IMR-90 (cell line): ENCODE measurements at regions not wholly inside any gene's neighbourhood (a gene's known extent, or its start where the extent isn't known, plus 50 kb on each side); places are given as distances from the start of the nearest gene placed in this dataset.

Source experiments
- ATAC-seq: fragments of 200-7000 bp; cut with Tn5 transposase; 2 replicates; pipeline ENCODE4 v1.9.1; 2020; ENCODE audit warnings: low read depth, mild to moderate bottlenecking, moderate library complexity
- BruUV-seq: library from RNA; stranded (reverse); fragments of 400-500 nt; replicated peaks from 2 replicates; lab custom pipeline; 2021; lab: Mats Ljungman, UMichigan
- CTCF ChIA-PET: fragments of 300-600 bp; formaldehyde crosslinking; extraction: SDS; loops from one replicate; lab custom pipeline; 2021; ENCODE audit warnings: antibody characterized with exemption; lab: Yijun Ruan, JAX
- POLR2A ChIA-PET: fragments of 300-600 bp; sonication (Branson Sonifier 250); formaldehyde crosslinking; loops from one replicate; lab custom pipeline; 2022; ENCODE audit warnings: antibody characterized with exemption; ENCODE audit not compliant: unreplicated experiment; lab: Charles Lee
- DNase-seq: peaks from one replicate; pipeline ENCODE4 v3.0.0; 2013
- H2AFZ ChIP-seq: replicated peaks from 2 replicates; pipeline ENCODE3; 2013; ENCODE audit warnings: low read length, mild to moderate bottlenecking; ENCODE audit not compliant: poor library complexity
- H2AK5ac ChIP-seq: 2 replicates; pipeline ENCODE4 v1.6.1; 2013; ENCODE audit warnings: low read depth, low read length, inconsistent platforms
- H2AK9ac ChIP-seq: replicated peaks from 2 replicates; pipeline ENCODE3; 2013; ENCODE audit warnings: mild to moderate bottlenecking, low read depth, low read length, moderate library complexity; ENCODE audit not compliant: poor library complexity
- H2BK120ac ChIP-seq: 2 replicates; pipeline ENCODE4 v1.6.1; 2013; ENCODE audit warnings: low read depth, low read length, inconsistent platforms
- H2BK15ac ChIP-seq: 3 replicates; pipeline ENCODE4 v1.6.1; 2013; ENCODE audit warnings: low read depth, low read length, inconsistent platforms
- H2BK20ac ChIP-seq: 2 replicates; pipeline ENCODE4 v1.6.1; 2013; ENCODE audit warnings: low read depth, mild to moderate bottlenecking, inconsistent platforms, low read length, moderate library complexity
- H2BK5ac ChIP-seq: 2 replicates; pipeline ENCODE4 v1.6.1; 2013; ENCODE audit warnings: mild to moderate bottlenecking, low read depth, low read length, inconsistent platforms; ENCODE audit not compliant: poor library complexity, severe bottlenecking
- H3K14ac ChIP-seq: replicated peaks from 2 replicates; pipeline ENCODE4 v1.6.1; 2013; ENCODE audit warnings: low read depth, low read length, inconsistent platforms
- H3K18ac ChIP-seq: 2 replicates; pipeline ENCODE4 v1.6.1; 2013; ENCODE audit warnings: low read depth, low read length, control low read depth
- H3K23ac ChIP-seq: 2 replicates; pipeline ENCODE4 v1.6.1; 2013; ENCODE audit warnings: low read depth, low read length, inconsistent platforms
- H3K27ac ChIP-seq: 2 replicates; pipeline ENCODE4 v1.5.1; 2013; ENCODE audit warnings: mild to moderate bottlenecking, control low read depth, low read length; ENCODE audit not compliant: insufficient read depth
- H3K27me3 ChIP-seq: 2 replicates; pipeline ENCODE4 v1.6.1; 2013; ENCODE audit warnings: low read length; ENCODE audit not compliant: control insufficient read depth, insufficient read depth
- H3K36me3 ChIP-seq: 2 replicates; pipeline ENCODE4 v1.6.1; 2013; ENCODE audit warnings: low read length, mixed read lengths; ENCODE audit not compliant: control insufficient read depth, insufficient read depth
- H3K4ac ChIP-seq: 2 replicates; pipeline ENCODE4 v1.6.1; 2013; ENCODE audit warnings: low read depth, low read length, inconsistent platforms
- H3K4me1 ChIP-seq: 2 replicates; pipeline ENCODE4 v1.6.1; 2013; ENCODE audit warnings: low read length, mixed read lengths; ENCODE audit not compliant: control insufficient read depth, insufficient read depth
- H3K4me2 ChIP-seq: 2 replicates; pipeline ENCODE4 v1.6.1; 2013; ENCODE audit warnings: low read depth, mild to moderate bottlenecking, control low read depth, low read length, moderate library complexity
- H3K4me3 ChIP-seq: 2 replicates; pipeline ENCODE4 v1.5.1; 2013; ENCODE audit warnings: low read depth, mild to moderate bottlenecking, control low read depth, low read length, moderate library complexity; ENCODE audit not compliant: insufficient read depth
- H3K56ac ChIP-seq: 2 replicates; pipeline ENCODE4 v1.6.1; 2013; ENCODE audit warnings: low read length, inconsistent platforms; ENCODE audit not compliant: insufficient read depth; ENCODE audit errors: extremely low read depth
- H3K79me1 ChIP-seq, 2 experiments: 2 replicates each; pipeline ENCODE4 v1.6.1; 2013; ENCODE audit warnings: low read length in 2 of 2, inconsistent platforms in 1 of 2, low read depth in 1 of 2
- H3K9ac ChIP-seq: 2 replicates; pipeline ENCODE4 v1.6.1; 2013; ENCODE audit warnings: low read depth, low read length, control low read depth
- H3K9me1 ChIP-seq: 2 replicates; pipeline ENCODE4 v1.6.1; 2013; ENCODE audit warnings: low read length, inconsistent platforms; ENCODE audit not compliant: insufficient read depth
- H3K9me3 ChIP-seq: 2 replicates; pipeline ENCODE4 v1.6.1; 2013; ENCODE audit warnings: low read length; ENCODE audit not compliant: control insufficient read depth, insufficient read depth
- H4K20me1 ChIP-seq: 2 replicates; pipeline ENCODE4 v1.6.1; 2013; ENCODE audit warnings: low read length, inconsistent platforms; ENCODE audit not compliant: insufficient read depth
- H4K5ac ChIP-seq: 2 replicates; pipeline ENCODE4 v1.6.1; 2013; ENCODE audit warnings: mild to moderate bottlenecking, low read depth, low read length, control low read depth
- H4K8ac ChIP-seq, 2 experiments: 2 replicates each; pipeline ENCODE4 v1.6.1; 2013; ENCODE audit warnings: low read depth in 2 of 2, low read length in 2 of 2, control low read depth in 1 of 2, inconsistent platforms in 1 of 2
- H4K91ac ChIP-seq: 2 replicates; pipeline ENCODE4 v1.6.1; 2013; ENCODE audit warnings: low read depth, low read length, inconsistent platforms; ENCODE audit not compliant: insufficient read depth
- BHLHE40 ChIP-seq: fragments of 150-350 bp; IDR thresholded peaks from 2 replicates; pipeline ENCODE4 v1.6.1; 2016; ENCODE audit warnings: mild to moderate bottlenecking, low read depth, low read length
- CEBPB ChIP-seq: IDR thresholded peaks from 2 replicates; pipeline ENCODE4 v1.6.1; 2012; ENCODE audit warnings: low read depth, low read length, improper control_type of control experiment
- CHD1 ChIP-seq: IDR thresholded peaks from 2 replicates; pipeline ENCODE4 v1.6.1; 2012; ENCODE audit warnings: low read depth, low read length, improper control_type of control experiment
- CTCF ChIP-seq: conservative IDR thresholded peaks from 2 replicates; pipeline ENCODE4 v1.5.1; 2012; ENCODE audit warnings: mild to moderate bottlenecking, low read depth, low read length, improper control_type of control experiment
- ELK1 ChIP-seq: fragments of 150-350 bp; IDR thresholded peaks from 2 replicates; pipeline ENCODE4 v1.6.1; 2016; ENCODE audit warnings: low read depth, mild to moderate bottlenecking, low read length, moderate library complexity, borderline replicate concordance
- FOS ChIP-seq: fragments of 150-350 bp; IDR thresholded peaks from 2 replicates; pipeline ENCODE4 v1.6.1; 2016; ENCODE audit warnings: low read depth, low read length
- MAFK ChIP-seq: IDR thresholded peaks from 2 replicates; pipeline ENCODE4 v1.6.1; 2012; ENCODE audit warnings: low read depth, low read length, improper control_type of control experiment
- MAZ ChIP-seq: IDR thresholded peaks from 2 replicates; pipeline ENCODE4 v1.6.1; 2012; ENCODE audit warnings: low read depth, mild to moderate bottlenecking, low read length, improper control_type of control experiment, moderate library complexity, borderline replicate concordance
- MXI1 ChIP-seq: IDR thresholded peaks from 2 replicates; pipeline ENCODE4 v1.6.1; 2012; ENCODE audit warnings: low read depth, mild to moderate bottlenecking, low read length, moderate library complexity, borderline replicate concordance
- NFE2L2 ChIP-seq: fragments of 150-350 bp; IDR thresholded peaks from 2 replicates; pipeline ENCODE4 v1.6.1; 2016; ENCODE audit warnings: low read depth, mild to moderate bottlenecking, low read length
- POLR2A ChIP-seq: IDR thresholded peaks from 2 replicates; pipeline ENCODE4 v1.6.1; 2012; ENCODE audit warnings: mild to moderate bottlenecking, low read depth, low read length
- RAD21 ChIP-seq: IDR thresholded peaks from 2 replicates; pipeline ENCODE4 v1.6.1; 2012; ENCODE audit warnings: low read length, improper control_type of control experiment
- RCOR1 ChIP-seq: IDR thresholded peaks from 2 replicates; pipeline ENCODE4 v1.6.1; 2012; ENCODE audit warnings: mild to moderate bottlenecking, low read length, improper control_type of control experiment; ENCODE audit not compliant: insufficient replicate concordance
- RFX5 ChIP-seq: IDR thresholded peaks from 2 replicates; pipeline ENCODE4 v1.8.0; 2012; ENCODE audit warnings: low read depth, mild to moderate bottlenecking, low read length, moderate library complexity
- SMC3 ChIP-seq: fragments of 150-350 bp; IDR thresholded peaks from 2 replicates; pipeline ENCODE4 v1.6.1; 2016; ENCODE audit warnings: low read depth, mild to moderate bottlenecking, antibody characterized with exemption, low read length, moderate library complexity
- USF2 ChIP-seq: fragments of 150-350 bp; IDR thresholded peaks from 2 replicates; pipeline ENCODE4 v1.6.1; 2017; ENCODE audit warnings: mild to moderate bottlenecking, antibody characterized with exemption, low read length, low read depth
- WGBS, 2 experiments: methylation state at CpG; one replicate each; pipeline versions ENCODE4 v1.1.5 to v1.1.7; 2013; ENCODE audit warnings: missing lambda C conversion rate in 2 of 2; ENCODE audit not compliant: insufficient read length in 1 of 2; ENCODE audit errors: extremely low coverage in 2 of 2; 5-methylcytosine and 5-hydroxymethylcytosine counted together
- dilution Hi-C: fragments of 300-500 bp; cut with HindIII; formaldehyde crosslinking; loops from one replicate; pipeline ENCODE4 v1.14.3; 2018; ENCODE audit warnings: low sequenced_read_pairs; ENCODE audit not compliant: unreplicated experiment
- in situ Hi-C: fragments of 300-500 bp; cut with MboI; formaldehyde crosslinking; loops from 3 replicates; pipeline ENCODE4 v1.14.3; 2019; ENCODE audit warnings: low sequenced_read_pairs, inconsistent platforms, mixed read lengths
- intact Hi-C: fragments of 100-400 bp; cut with micrococcal nuclease; formaldehyde crosslinking; loops from 2 replicates; pipeline ENCODE4 v1.10.0; 2022

GRCh38 chr2:146363731-146364130, 1481.1 kb upstream of the ACVR2A start:
- TF ChIP-seq RAD21 (no peak), BHLHE40 (no peak), POLR2A (no peak), USF2 (no peak), CEBPB (no peak), RFX5 (no peak), MXI1 (no peak), CTCF (no peak), FOS (no peak), MAFK (no peak), CHD1 (no peak), NFE2L2 (no peak), MAZ (no peak), ELK1 (no peak), SMC3 (no peak), RCOR1 (no peak)
- in situ Hi-C loops (no loop called here), dilution Hi-C loops (no loop called here), intact Hi-C loops (no loop called here)
- H2BK5ac ChIP-seq = no peak overlapping the region
- no peaks in the 10 kb centered on the region for H3K9me3 ChIP-seq
- no peaks in the 10 kb centered on the region for H3K79me1 ChIP-seq
- no peak overlapping the region for H2BK120ac ChIP-seq
- H3K4me1 ChIP-seq = no peaks in the 10 kb centered on the region
- no TSS peak for BruUV-seq
- no peaks in the 10 kb centered on the region for H3K27me3 ChIP-seq
- H3K36me3 ChIP-seq = no peaks in the 10 kb centered on the region
- no peak overlapping the region for H3K4me3 ChIP-seq
- no peak overlapping the region for H2AK5ac ChIP-seq
- ChIA-PET POLR2A (no interaction called here), CTCF (no interaction called here)
- no peak overlapping the region for H3K18ac ChIP-seq
- H4K91ac ChIP-seq = no peak overlapping the region
- no peak overlapping the region for H3K23ac ChIP-seq
- no peak overlapping the region for H2BK15ac ChIP-seq
- no peaks in the 10 kb centered on the region for H4K20me1 ChIP-seq
- H3K27ac ChIP-seq = no peak overlapping the region
- DNase-seq (peak; percentile 38), ATAC-seq (no peak)
- no peak overlapping the region for H3K4ac ChIP-seq
- no peak overlapping the region for H2AFZ ChIP-seq
- no peak overlapping the region for H4K5ac ChIP-seq
- no peak overlapping the region for H3K56ac ChIP-seq
- no peak overlapping the region for H2BK20ac ChIP-seq
- no peak overlapping the region for H3K14ac ChIP-seq
- no peak overlapping the region for H3K4me2 ChIP-seq
- no peak overlapping the region for H3K9ac ChIP-seq
- WGBS, 2 experiments = no CpG with 5 or more reads among the region's 1 CpG
- no peak overlapping the region for H4K8ac ChIP-seq
- no peaks in the 10 kb centered on the region for H3K9me1 ChIP-seq
- H2AK9ac ChIP-seq = no peak overlapping the region
